IMR-90 (cell line): ENCODE measurements at regions not wholly inside any gene's neighbourhood (a gene's known extent, or its start where the extent isn't known, plus 50 kb on each side); places are given as distances from the start of the nearest gene placed in this dataset.

Source experiments
- ATAC-seq: fragments of 200-7000 bp; cut with Tn5 transposase; 2 replicates; pipeline ENCODE4 v1.9.1; 2020; ENCODE audit warnings: low read depth, mild to moderate bottlenecking, moderate library complexity
- BruUV-seq: library from RNA; stranded (reverse); fragments of 400-500 nt; replicated peaks from 2 replicates; lab custom pipeline; 2021; lab: Mats Ljungman, UMichigan
- CTCF ChIA-PET: fragments of 300-600 bp; formaldehyde crosslinking; extraction: SDS; loops from one replicate; lab custom pipeline; 2021; ENCODE audit warnings: antibody characterized with exemption; lab: Yijun Ruan, JAX
- POLR2A ChIA-PET: fragments of 300-600 bp; sonication (Branson Sonifier 250); formaldehyde crosslinking; loops from one replicate; lab custom pipeline; 2022; ENCODE audit warnings: antibody characterized with exemption; ENCODE audit not compliant: unreplicated experiment; lab: Charles Lee
- DNase-seq: peaks from one replicate; pipeline ENCODE4 v3.0.0; 2013
- H2AFZ ChIP-seq: replicated peaks from 2 replicates; pipeline ENCODE3; 2013; ENCODE audit warnings: low read length, mild to moderate bottlenecking; ENCODE audit not compliant: poor library complexity
- H2AK5ac ChIP-seq: 2 replicates; pipeline ENCODE4 v1.6.1; 2013; ENCODE audit warnings: low read depth, low read length, inconsistent platforms
- H2AK9ac ChIP-seq: replicated peaks from 2 replicates; pipeline ENCODE3; 2013; ENCODE audit warnings: mild to moderate bottlenecking, low read depth, low read length, moderate library complexity; ENCODE audit not compliant: poor library complexity
- H2BK120ac ChIP-seq: 2 replicates; pipeline ENCODE4 v1.6.1; 2013; ENCODE audit warnings: low read depth, low read length, inconsistent platforms
- H2BK15ac ChIP-seq: 3 replicates; pipeline ENCODE4 v1.6.1; 2013; ENCODE audit warnings: low read depth, low read length, inconsistent platforms
- H2BK20ac ChIP-seq: 2 replicates; pipeline ENCODE4 v1.6.1; 2013; ENCODE audit warnings: low read depth, mild to moderate bottlenecking, inconsistent platforms, low read length, moderate library complexity
- H2BK5ac ChIP-seq: 2 replicates; pipeline ENCODE4 v1.6.1; 2013; ENCODE audit warnings: mild to moderate bottlenecking, low read depth, low read length, inconsistent platforms; ENCODE audit not compliant: poor library complexity, severe bottlenecking
- H3K14ac ChIP-seq: replicated peaks from 2 replicates; pipeline ENCODE4 v1.6.1; 2013; ENCODE audit warnings: low read depth, low read length, inconsistent platforms
- H3K18ac ChIP-seq: 2 replicates; pipeline ENCODE4 v1.6.1; 2013; ENCODE audit warnings: low read depth, low read length, control low read depth
- H3K23ac ChIP-seq: 2 replicates; pipeline ENCODE4 v1.6.1; 2013; ENCODE audit warnings: low read depth, low read length, inconsistent platforms
- H3K27ac ChIP-seq: 2 replicates; pipeline ENCODE4 v1.5.1; 2013; ENCODE audit warnings: mild to moderate bottlenecking, control low read depth, low read length; ENCODE audit not compliant: insufficient read depth
- H3K27me3 ChIP-seq: 2 replicates; pipeline ENCODE4 v1.6.1; 2013; ENCODE audit warnings: low read length; ENCODE audit not compliant: control insufficient read depth, insufficient read depth
- H3K36me3 ChIP-seq: 2 replicates; pipeline ENCODE4 v1.6.1; 2013; ENCODE audit warnings: low read length, mixed read lengths; ENCODE audit not compliant: control insufficient read depth, insufficient read depth
- H3K4ac ChIP-seq: 2 replicates; pipeline ENCODE4 v1.6.1; 2013; ENCODE audit warnings: low read depth, low read length, inconsistent platforms
- H3K4me1 ChIP-seq: 2 replicates; pipeline ENCODE4 v1.6.1; 2013; ENCODE audit warnings: low read length, mixed read lengths; ENCODE audit not compliant: control insufficient read depth, insufficient read depth
- H3K4me2 ChIP-seq: 2 replicates; pipeline ENCODE4 v1.6.1; 2013; ENCODE audit warnings: low read depth, mild to moderate bottlenecking, control low read depth, low read length, moderate library complexity
- H3K4me3 ChIP-seq: 2 replicates; pipeline ENCODE4 v1.5.1; 2013; ENCODE audit warnings: low read depth, mild to moderate bottlenecking, control low read depth, low read length, moderate library complexity; ENCODE audit not compliant: insufficient read depth
- H3K56ac ChIP-seq: 2 replicates; pipeline ENCODE4 v1.6.1; 2013; ENCODE audit warnings: low read length, inconsistent platforms; ENCODE audit not compliant: insufficient read depth; ENCODE audit errors: extremely low read depth
- H3K79me1 ChIP-seq, 2 experiments: 2 replicates each; pipeline ENCODE4 v1.6.1; 2013; ENCODE audit warnings: low read length in 2 of 2, inconsistent platforms in 1 of 2, low read depth in 1 of 2
- H3K9ac ChIP-seq: 2 replicates; pipeline ENCODE4 v1.6.1; 2013; ENCODE audit warnings: low read depth, low read length, control low read depth
- H3K9me1 ChIP-seq: 2 replicates; pipeline ENCODE4 v1.6.1; 2013; ENCODE audit warnings: low read length, inconsistent platforms; ENCODE audit not compliant: insufficient read depth
- H3K9me3 ChIP-seq: 2 replicates; pipeline ENCODE4 v1.6.1; 2013; ENCODE audit warnings: low read length; ENCODE audit not compliant: control insufficient read depth, insufficient read depth
- H4K20me1 ChIP-seq: 2 replicates; pipeline ENCODE4 v1.6.1; 2013; ENCODE audit warnings: low read length, inconsistent platforms; ENCODE audit not compliant: insufficient read depth
- H4K5ac ChIP-seq: 2 replicates; pipeline ENCODE4 v1.6.1; 2013; ENCODE audit warnings: mild to moderate bottlenecking, low read depth, low read length, control low read depth
- H4K8ac ChIP-seq, 2 experiments: 2 replicates each; pipeline ENCODE4 v1.6.1; 2013; ENCODE audit warnings: low read depth in 2 of 2, low read length in 2 of 2, control low read depth in 1 of 2, inconsistent platforms in 1 of 2
- H4K91ac ChIP-seq: 2 replicates; pipeline ENCODE4 v1.6.1; 2013; ENCODE audit warnings: low read depth, low read length, inconsistent platforms; ENCODE audit not compliant: insufficient read depth
- CHD1 ChIP-seq: IDR thresholded peaks from 2 replicates; pipeline ENCODE4 v1.6.1; 2012; ENCODE audit warnings: low read depth, low read length, improper control_type of control experiment
- POLR2A ChIP-seq: IDR thresholded peaks from 2 replicates; pipeline ENCODE4 v1.6.1; 2012; ENCODE audit warnings: mild to moderate bottlenecking, low read depth, low read length
- WGBS, 2 experiments: methylation state at CpG; one replicate each; pipeline versions ENCODE4 v1.1.5 to v1.1.7; 2013; ENCODE audit warnings: missing lambda C conversion rate in 2 of 2; ENCODE audit not compliant: insufficient read length in 1 of 2; ENCODE audit errors: extremely low coverage in 2 of 2; 5-methylcytosine and 5-hydroxymethylcytosine counted together
- dilution Hi-C: fragments of 300-500 bp; cut with HindIII; formaldehyde crosslinking; loops from one replicate; pipeline ENCODE4 v1.14.3; 2018; ENCODE audit warnings: low sequenced_read_pairs; ENCODE audit not compliant: unreplicated experiment
- in situ Hi-C: fragments of 300-500 bp; cut with MboI; formaldehyde crosslinking; loops from 3 replicates; pipeline ENCODE4 v1.14.3; 2019; ENCODE audit warnings: low sequenced_read_pairs, inconsistent platforms, mixed read lengths
- intact Hi-C: fragments of 100-400 bp; cut with micrococcal nuclease; formaldehyde crosslinking; loops from 2 replicates; pipeline ENCODE4 v1.10.0; 2022
- TF ChIP-seq, protein P1 (sequence below): fragments of 150-350 bp; IDR thresholded peaks from 2 replicates; pipeline ENCODE4 v1.6.1; 2016; ENCODE audit warnings: low read depth, mild to moderate bottlenecking, low read length, moderate library complexity, borderline replicate concordance

DNA sequence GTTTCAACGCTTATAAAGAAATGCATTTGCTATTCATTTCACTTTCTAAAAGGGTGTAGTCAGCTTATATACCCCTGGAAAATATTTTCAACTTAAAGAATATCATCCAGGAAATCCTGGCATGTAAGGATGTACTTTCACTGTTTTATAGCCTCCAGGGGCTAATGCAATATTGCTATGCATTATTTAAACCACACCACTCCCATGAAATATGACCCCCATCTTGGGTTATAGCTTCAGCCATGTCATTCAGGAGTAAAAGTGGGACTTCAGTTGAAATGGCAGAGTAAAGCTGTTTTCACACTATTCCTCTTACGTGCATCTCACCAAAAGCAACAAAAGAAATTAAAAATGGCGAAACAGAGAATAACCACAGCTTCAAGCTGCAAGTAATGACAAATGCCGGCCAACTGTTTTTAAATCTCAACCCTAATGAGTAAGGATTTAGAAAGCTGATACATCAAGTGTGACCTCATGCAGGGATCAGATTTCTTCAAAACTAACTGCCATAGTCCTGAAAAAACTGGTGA, 84.5 kb downstream of the COL6A6 start:
- dilution Hi-C loops (no loop called here), intact Hi-C loops (no loop called here), in situ Hi-C loops (no loop called here)
- no peak for TF ChIP-seq POLR2A
- TF ChIP-seq, protein P1, sequence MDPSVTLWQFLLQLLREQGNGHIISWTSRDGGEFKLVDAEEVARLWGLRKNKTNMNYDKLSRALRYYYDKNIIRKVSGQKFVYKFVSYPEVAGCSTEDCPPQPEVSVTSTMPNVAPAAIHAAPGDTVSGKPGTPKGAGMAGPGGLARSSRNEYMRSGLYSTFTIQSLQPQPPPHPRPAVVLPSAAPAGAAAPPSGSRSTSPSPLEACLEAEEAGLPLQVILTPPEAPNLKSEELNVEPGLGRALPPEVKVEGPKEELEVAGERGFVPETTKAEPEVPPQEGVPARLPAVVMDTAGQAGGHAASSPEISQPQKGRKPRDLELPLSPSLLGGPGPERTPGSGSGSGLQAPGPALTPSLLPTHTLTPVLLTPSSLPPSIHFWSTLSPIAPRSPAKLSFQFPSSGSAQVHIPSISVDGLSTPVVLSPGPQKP: no peak
- no peak for TF ChIP-seq CHD1
- no peaks in the 10 kb centered on the region for H3K36me3 ChIP-seq
- H4K91ac ChIP-seq: no peak overlapping the region
- no peak overlapping the region for H3K4ac ChIP-seq
- H3K4me1 ChIP-seq: no peaks in the 10 kb centered on the region
- ChIA-PET POLR2A (no interaction called here), CTCF (interaction anchor here (0.9 kb wide), 2 partner anchors 105 to 158 kb away, joined by 3 to 6 read pairs; no protein-coding TSS in a partner anchor)
- no CpG with 5 or more reads among the region's 4 CpGs for WGBS, 2 experiments
- no peak overlapping the region for H3K14ac ChIP-seq
- no peak overlapping the region for H2AK5ac ChIP-seq
- no peak overlapping the region for H2AK9ac ChIP-seq
- no peaks in the 10 kb centered on the region for H3K27me3 ChIP-seq
- H3K56ac ChIP-seq: no peak overlapping the region
- H2BK20ac ChIP-seq: no peak overlapping the region
- H3K18ac ChIP-seq: no peak overlapping the region
- no peak overlapping the region for H3K27ac ChIP-seq
- BruUV-seq: no TSS peak
- no peaks in the 10 kb centered on the region for H3K79me1 ChIP-seq
- H4K5ac ChIP-seq: no peak overlapping the region
- no peak overlapping the region for H2BK15ac ChIP-seq
- no peak overlapping the region for H3K23ac ChIP-seq
- no peaks in the 10 kb centered on the region for H4K20me1 ChIP-seq
- DNase-seq (peak; percentile 40), ATAC-seq (no peak; the same call in 1 of the 2 replicates)
- no peak overlapping the region for H2BK120ac ChIP-seq
- H3K4me3 ChIP-seq: no peak overlapping the region
- peak overlapping the region; percentile 65; the same call in 1 of the 2 replicates for H3K4me2 ChIP-seq
- H3K9ac ChIP-seq: no peak overlapping the region
- H3K9me3 ChIP-seq: no peaks in the 10 kb centered on the region
- H3K9me1 ChIP-seq: no peaks in the 10 kb centered on the region
- H4K8ac ChIP-seq: no peak overlapping the region
- no peak overlapping the region for H2AFZ ChIP-seq
- H2BK5ac ChIP-seq: no peak overlapping the region
